Liver (tissue), 8 donors: ENCODE measurements at regions not wholly inside any gene's neighbourhood (a gene's known extent, or its start where the extent isn't known, plus 50 kb on each side); places are given as distances from the start of the nearest gene placed in this dataset.

Source experiments
- DNase-seq: peaks from one replicate; pipeline ENCODE4 v3.0.0-alpha.2; 2017; ENCODE audit warnings: low spot score
- H3K27ac ChIP-seq, 2 donors: one replicate each; pipeline ENCODE4 v1.7.0; 2013; ENCODE audit warnings: inconsistent platforms in 2 of 2, low read length in 2 of 2, control low read depth in 1 of 2, low read depth in 1 of 2, mild to moderate bottlenecking in 1 of 2
- H3K27me3 ChIP-seq, 4 donors: one replicate each; pipeline versions ENCODE4 v1.6.1 to v1.7.0; 2013; ENCODE audit warnings: low read length in 3 of 4, inconsistent platforms in 1 of 4, mild to moderate bottlenecking in 1 of 4, moderate library complexity in 1 of 4; ENCODE audit not compliant: control insufficient read depth in 4 of 4, insufficient read depth in 4 of 4
- H3K36me3 ChIP-seq, 4 donors: one replicate each; pipeline versions ENCODE4 v1.6.1 to v1.7.0; 2013; ENCODE audit warnings: low read length in 3 of 4, mild to moderate bottlenecking in 3 of 4, low read depth in 1 of 4, moderate library complexity in 1 of 4; ENCODE audit not compliant: control insufficient read depth in 4 of 4, insufficient read depth in 3 of 4
- H3K4me1 ChIP-seq, 4 donors: one replicate each; pipeline versions ENCODE4 v1.6.1 to v1.7.0; 2013; ENCODE audit warnings: low read length in 3 of 4, mild to moderate bottlenecking in 3 of 4, moderate library complexity in 1 of 4; ENCODE audit not compliant: control insufficient read depth in 4 of 4, insufficient read depth in 4 of 4
- H3K4me3 ChIP-seq, 3 donors: one replicate each; pipeline versions ENCODE4 v1.6.1 to v1.7.0; 2013; ENCODE audit warnings: low read length in 3 of 3, control low read depth in 1 of 3, low read depth in 1 of 3, mild to moderate bottlenecking in 1 of 3
- H3K9ac ChIP-seq, 2 donors: one replicate each; pipeline ENCODE4 v1.7.0; 2013; ENCODE audit warnings: low read length in 2 of 2, mild to moderate bottlenecking in 2 of 2, moderate library complexity in 2 of 2, control low read depth in 1 of 2, low read depth in 1 of 2
- H3K9me3 ChIP-seq, 4 donors: one replicate each; pipeline versions ENCODE4 v1.6.1 to v1.7.0; 2013; ENCODE audit warnings: low read length in 3 of 4; ENCODE audit not compliant: control insufficient read depth in 4 of 4
- ATF3 ChIP-seq: IDR thresholded peaks from 2 replicates; pipeline ENCODE4 v1.6.1; 2016; ENCODE audit warnings: antibody characterized with exemption
- CTCF ChIP-seq: fragments of 150-350 bp; IDR thresholded peaks from 2 replicates; pipeline ENCODE4 v1.5.1; 2017; ENCODE audit warnings: improper control_type of control experiment, low read depth, low read length; ENCODE audit not compliant: missing input control
- EGR1 ChIP-seq, 2 donors: IDR thresholded peaks; 2 replicates each; pipeline ENCODE4 v1.6.1; 2016 to 2018; ENCODE audit warnings: antibody characterized with exemption in 2 of 2, low read depth in 2 of 2
- FOXA1 ChIP-seq: IDR thresholded peaks from 2 replicates; pipeline ENCODE4 v1.6.1; 2016; ENCODE audit warnings: antibody characterized with exemption
- FOXA2 ChIP-seq: IDR thresholded peaks from 2 replicates; pipeline ENCODE4 v1.6.1; 2016; ENCODE audit warnings: antibody characterized with exemption
- HNF4A ChIP-seq, 2 donors: conservative IDR thresholded peaks; 2 replicates each; pipeline ENCODE4 v1.6.1; 2016; ENCODE audit warnings: antibody characterized with exemption in 2 of 2, mild to moderate bottlenecking in 2 of 2
- HNF4G ChIP-seq: IDR thresholded peaks from 2 replicates; pipeline ENCODE4 v1.6.1; 2016; ENCODE audit warnings: antibody characterized with exemption
- MAX ChIP-seq: IDR thresholded peaks from 2 replicates; pipeline ENCODE4 v1.6.1; 2016; ENCODE audit warnings: antibody characterized with exemption
- NR2F2 ChIP-seq: IDR thresholded peaks from 2 replicates; pipeline ENCODE4 v1.6.1; 2016; ENCODE audit warnings: antibody characterized with exemption
- REST ChIP-seq: IDR thresholded peaks from 2 replicates; pipeline ENCODE4 v1.6.1; 2016; ENCODE audit warnings: antibody characterized with exemption, mild to moderate bottlenecking
- RXRA ChIP-seq, 2 donors: IDR thresholded peaks; 2 replicates each; pipeline ENCODE4 v1.6.1; 2017 to 2018; ENCODE audit warnings: antibody characterized with exemption in 2 of 2, mild to moderate bottlenecking in 1 of 2
- SP1 ChIP-seq: IDR thresholded peaks from 2 replicates; pipeline ENCODE4 v1.6.1; 2018; ENCODE audit warnings: antibody characterized with exemption, mild to moderate bottlenecking
- TAF1 ChIP-seq: conservative IDR thresholded peaks from 2 replicates; pipeline ENCODE4 v1.6.1; 2016; ENCODE audit warnings: antibody characterized with exemption, mild to moderate bottlenecking
- YY1 ChIP-seq: IDR thresholded peaks from 2 replicates; pipeline ENCODE4 v1.6.1; 2016; ENCODE audit warnings: antibody characterized with exemption, mild to moderate bottlenecking
- ZBTB33 ChIP-seq: IDR thresholded peaks from 2 replicates; pipeline ENCODE4 v1.6.1; 2016; ENCODE audit warnings: antibody characterized with exemption
- WGBS: extraction: QIAGEN DNeasy Blood & Tissue Kit; methylation state at CpG from one replicate; pipeline ENCODE4 v1.1.7; 2013; 5-methylcytosine and 5-hydroxymethylcytosine counted together
- donor health status: healthy.
- donor health status: healthy.
- donor health status: healthy.
- donor health status: healthy.
- donor health status: healthy.

- 95% methylated on average over 1 of the region's 1 CpG for WGBS
- DNase-seq, result no peak
- H3K9me3 ChIP-seq, result peaks cover 0 to 3% (median 0%) of the 10 kb centered on the region in 4 donors
- no peaks in the 10 kb centered on the region for H3K27me3 ChIP-seq
- no peak for TF ChIP-seq TAF1
- no peak for TF ChIP-seq EGR1 (IDR thresholded peaks at IDR 0.05; ENCODE audit: low read depth in 2 of 2)
- TF ChIP-seq ZBTB33, result no peak
- TF ChIP-seq FOXA1, result no peak
- TF ChIP-seq YY1, result no peak
- TF ChIP-seq HNF4A (conservative IDR thresholded peaks at IDR 0.05), result no peak
- TF ChIP-seq FOXA2, result no peak
- no peak for TF ChIP-seq HNF4G
- TF ChIP-seq ATF3, result no peak
- no peak for TF ChIP-seq NR2F2
- TF ChIP-seq MAX, result no peak
- no peak for TF ChIP-seq SP1
- TF ChIP-seq REST, result no peak
- no peak for TF ChIP-seq CTCF
- peaks cover 0 to 2% (median 0%) of the 10 kb centered on the region in 4 donors for H3K4me1 ChIP-seq
- H3K27ac ChIP-seq, result no peak overlapping the region
- H3K36me3 ChIP-seq, result no peaks in the 10 kb centered on the region
- H3K4me3 ChIP-seq, result no peak overlapping the region
- no peak overlapping the region for H3K9ac ChIP-seq
Measured at GRCh38 chr12:89253488-89253887, 98.8 kb downstream of the DUSP6 start.

GRCh38 chr12:89252284-89252683 lies 100.0 kb downstream of the DUSP6 start:
- Histone ChIP-seq H3K9ac (no peak overlapping the region), H3K4me3 (no peak overlapping the region), H3K36me3 (no peaks in the 10 kb centered on the region), H3K9me3 (no peaks in the 10 kb centered on the region), H3K4me1 (peaks cover 0 to 2% (median 0%) of the 10 kb centered on the region in 4 donors), H3K27me3 (no peaks in the 10 kb centered on the region), H3K27ac (no peak overlapping the region)
- no peak for DNase-seq
- TF ChIP-seq RXRA (IDR thresholded peaks at IDR 0.05), result no peak
- no peak for TF ChIP-seq YY1
- no peak for TF ChIP-seq EGR1 (IDR thresholded peaks at IDR 0.05; ENCODE audit: low read depth in 2 of 2)
- no peak for TF ChIP-seq MAX
- TF ChIP-seq TAF1, result no peak
- no peak for TF ChIP-seq REST
- TF ChIP-seq FOXA2, result no peak
- no peak for TF ChIP-seq ZBTB33
- no peak for TF ChIP-seq SP1
- TF ChIP-seq ATF3, result no peak
- no peak for TF ChIP-seq FOXA1
- 92% methylated on average over 4 of the region's 4 CpGs for WGBS
